CD4-positive, alpha-beta memory T cell (primary cell): ENCODE measurements at regions not wholly inside any gene's neighbourhood (a gene's known extent, or its start where the extent isn't known, plus 50 kb on each side); places are given as distances from the start of the nearest gene placed in this dataset.
"Not testable (repeated sequence)": the region's sequence is repeated elsewhere in the genome, so short reads cannot be mapped to it uniquely, and the experiment has no call there.

Experiments
- CTCF ChIA-PET: fragments of 350-600 bp; sonication (Branson Sonifier 250); formaldehyde crosslinking; loops from one replicate; lab custom pipeline; 2021; ENCODE audit warnings: inconsistent platforms; ENCODE audit not compliant: partially characterized antibody; lab: Charles Lee
- POLR2A ChIA-PET: fragments of 350-600 bp; sonication (Branson Sonifier 250); formaldehyde crosslinking; loops from one replicate; lab custom pipeline; 2021; ENCODE audit not compliant: partially characterized antibody; lab: Charles Lee
- DNase-seq, 5 donors: peaks; one replicate each; pipeline versions ENCODE4 v3.0.0 to v3.0.0-alpha.2; 2020 to 2022; ENCODE audit warnings: mixed read lengths in 1 of 5
- H3K27ac ChIP-seq: one replicate; pipeline ENCODE4 v1.7.0; 2013; ENCODE audit warnings: low read depth, low read length
- H3K27me3 ChIP-seq: 2 replicates; pipeline ENCODE4 v1.7.0; 2013; ENCODE audit warnings: mild to moderate bottlenecking, low read length, moderate library complexity; ENCODE audit not compliant: insufficient read depth
- H3K36me3 ChIP-seq: 2 replicates; pipeline ENCODE4 v1.7.0; 2013; ENCODE audit warnings: mild to moderate bottlenecking, low read length, moderate library complexity; ENCODE audit not compliant: insufficient read depth
- H3K4me1 ChIP-seq: 2 replicates; pipeline ENCODE4 v1.7.0; 2013; ENCODE audit warnings: mild to moderate bottlenecking, low read length, moderate library complexity; ENCODE audit not compliant: insufficient read depth
- H3K4me3 ChIP-seq, 2 donors: one replicate each; pipeline ENCODE4 v1.7.0; 2013; ENCODE audit warnings: low read length in 2 of 2, mild to moderate bottlenecking in 1 of 2
- H3K9me3 ChIP-seq, 2 donors: one replicate each; pipeline ENCODE4 v1.7.0; 2013; ENCODE audit warnings: low read length in 2 of 2, control low read depth in 1 of 2; ENCODE audit not compliant: control insufficient read depth in 1 of 2
- H3K27ac Mint-ChIP-seq, 7 donors: one replicate each; pipeline ENCODE4 v1.8.0; 2020 to 2021; ENCODE audit warnings: mixed read lengths in 7 of 7, mild to moderate bottlenecking in 6 of 7, inconsistent platforms in 3 of 7, moderate library complexity in 3 of 7
- H3K27me3 Mint-ChIP-seq, 2 donors: one replicate each; pipeline ENCODE4 v1.8.0; 2020 to 2021; ENCODE audit warnings: mixed read lengths in 2 of 2
- H3K36me3 Mint-ChIP-seq, 2 donors: one replicate each; pipeline ENCODE4 v1.8.0; 2020 to 2021; ENCODE audit warnings: mixed read lengths in 2 of 2, inconsistent platforms in 1 of 2, mild to moderate bottlenecking in 1 of 2
- H3K4me1 Mint-ChIP-seq, 4 donors: one replicate each; pipeline ENCODE4 v1.8.0; 2020 to 2021; ENCODE audit warnings: mixed read lengths in 4 of 4, mild to moderate bottlenecking in 1 of 4
- H3K4me3 Mint-ChIP-seq, 8 donors: one replicate each; pipeline ENCODE4 v1.8.0; 2020 to 2021; ENCODE audit warnings: mixed read lengths in 8 of 8, mild to moderate bottlenecking in 7 of 8, moderate library complexity in 6 of 8, inconsistent platforms in 3 of 8
- H3K9me3 Mint-ChIP-seq, 8 donors: one replicate each; pipeline ENCODE4 v1.8.0; 2020 to 2021; ENCODE audit warnings: mixed read lengths in 8 of 8, mild to moderate bottlenecking in 5 of 8, inconsistent platforms in 3 of 8, moderate library complexity in 1 of 8
- intact Hi-C: fragments of 100-400 bp; cut with micrococcal nuclease; formaldehyde crosslinking; loops from one replicate; pipeline ENCODE4 v1.15.1; 2023

- DNase-seq: no peak
- intact Hi-C loops: no loop called here
- H3K9me3 ChIP-seq: peaks cover 0 to 4% of the 10 kb centered on the region in 2 donors
- Mint-ChIP-seq H3K4me3 (no peak overlapping the region), H3K27me3 (no peaks in the 10 kb centered on the region), H3K36me3 (peaks cover 9 to 21% of the 10 kb centered on the region in 2 donors), H3K27ac (no peak overlapping the region), H3K9me3 (peaks cover 0 to 10% (median 6%) of the 10 kb centered on the region in 8 donors), H3K4me1 (peaks cover 3 to 20% (median 13%) of the 10 kb centered on the region in 4 donors)
- H3K27ac ChIP-seq: no peak overlapping the region
- H3K4me1 ChIP-seq: peaks cover 3% of the 10 kb centered on the region
- no peak overlapping the region for H3K4me3 ChIP-seq
- no peaks in the 10 kb centered on the region for H3K36me3 ChIP-seq
- ChIA-PET POLR2A (no interaction called here), CTCF (no interaction called here)
- no peaks in the 10 kb centered on the region for H3K27me3 ChIP-seq
Observed at GRCh38 chr3:11713171-11713570, 69.5 kb upstream of the VGLL4 start.

DNA sequence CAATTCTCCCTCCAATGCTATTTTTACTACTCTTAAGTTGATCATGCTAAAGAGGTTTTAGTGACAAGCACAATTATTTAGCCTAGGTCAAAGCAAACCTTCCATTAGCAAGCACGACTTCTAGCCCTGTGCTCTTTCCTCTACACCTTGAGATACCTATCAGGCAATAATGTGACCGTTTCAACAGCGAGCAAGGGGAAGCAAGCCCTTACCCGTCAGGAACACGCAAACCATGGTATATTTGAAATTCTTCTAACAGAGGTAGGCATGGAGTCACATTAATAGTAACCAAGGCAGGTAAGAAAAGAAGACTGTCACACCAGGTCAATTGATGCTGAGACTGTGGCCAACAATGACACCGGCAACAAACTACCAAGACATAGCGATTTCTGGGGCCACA lies 68.9 kb upstream of the VGLL4 start:
- Mint-ChIP-seq H3K27me3 (no peaks in the 10 kb centered on the region), H3K27ac (peak overlapping the region in 1 of 7 donors; percentile 13), H3K9me3 (peaks cover 0 to 10% (median 6%) of the 10 kb centered on the region in 8 donors), H3K4me3 (no peak overlapping the region), H3K4me1 (peaks cover 0 to 20% (median 9%) of the 10 kb centered on the region in 4 donors), H3K36me3 (peaks cover 9 to 23% of the 10 kb centered on the region in 2 donors)
- H3K27ac ChIP-seq: no peak overlapping the region
- H3K4me3 ChIP-seq: no peak overlapping the region
- H3K36me3 ChIP-seq: no peaks in the 10 kb centered on the region
- intact Hi-C loops: no loop called here
- H3K9me3 ChIP-seq: peaks cover 0 to 4% of the 10 kb centered on the region in 2 donors
- no peak for DNase-seq
- H3K27me3 ChIP-seq: no peaks in the 10 kb centered on the region
- no peaks in the 10 kb centered on the region for H3K4me1 ChIP-seq
- ChIA-PET CTCF (no interaction called here), POLR2A (no interaction called here)

GRCh38 chr3:11711876-11712275 lies 68.2 kb upstream of the VGLL4 start:
- no peaks in the 10 kb centered on the region for H3K27me3 Mint-ChIP-seq
- peaks cover 0 to 10% (median 6%) of the 10 kb centered on the region in 8 donors for H3K9me3 Mint-ChIP-seq
- Histone ChIP-seq H3K36me3 (no peaks in the 10 kb centered on the region), H3K27ac (no peak overlapping the region), H3K9me3 (peaks cover 0 to 4% of the 10 kb centered on the region in 2 donors), H3K4me3 (no peak overlapping the region), H3K4me1 (no peaks in the 10 kb centered on the region), H3K27me3 (no peaks in the 10 kb centered on the region)
- H3K4me3 Mint-ChIP-seq: no peak overlapping the region
- POLR2A ChIA-PET: no interaction called here
- peaks cover 2 to 18% (median 9%) of the 10 kb centered on the region in 4 donors for H3K4me1 Mint-ChIP-seq
- intact Hi-C loops: no loop called here
- H3K27ac Mint-ChIP-seq: no peak overlapping the region
- CTCF ChIA-PET: no interaction called here
- H3K36me3 Mint-ChIP-seq: peaks cover 9 to 23% of the 10 kb centered on the region in 2 donors
- no peak for DNase-seq

DNA sequence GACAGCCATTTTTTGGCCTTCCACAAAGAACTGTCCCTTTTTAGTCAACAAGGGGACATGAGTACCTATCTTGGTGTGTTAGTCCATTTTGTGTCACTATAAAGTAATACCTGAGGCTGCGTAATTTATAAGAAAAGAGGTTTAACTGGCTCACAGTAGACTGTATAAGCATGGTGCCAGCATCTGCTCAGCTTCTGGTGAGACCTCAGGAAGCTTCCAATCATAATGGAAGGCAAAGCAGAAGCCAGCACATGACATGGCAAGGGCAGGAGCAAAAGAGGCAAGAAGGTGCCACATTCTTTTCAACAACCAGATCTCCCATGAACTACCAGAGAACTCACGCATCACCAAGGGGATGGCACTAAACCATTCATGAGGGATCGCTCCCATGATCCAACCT lies 66.1 kb upstream of the VGLL4 start:
- POLR2A ChIA-PET: no interaction called here
- H3K36me3 ChIP-seq: no peaks in the 10 kb centered on the region
- Mint-ChIP-seq H3K9me3 (peaks cover 0 to 10% (median 6%) of the 10 kb centered on the region in 8 donors), H3K36me3 (peaks cover 9 to 23% of the 10 kb centered on the region in 2 donors), H3K4me1 (peaks cover 2 to 17% (median 8%) of the 10 kb centered on the region in 4 donors), H3K4me3 (no peak overlapping the region), H3K27me3 (no peaks in the 10 kb centered on the region), H3K27ac (no peak overlapping the region)
- H3K4me3 ChIP-seq: no peak overlapping the region
- peaks cover 0 to 4% of the 10 kb centered on the region in 2 donors for H3K9me3 ChIP-seq
- CTCF ChIA-PET: no interaction called here
- no peaks in the 10 kb centered on the region for H3K4me1 ChIP-seq
- intact Hi-C loops: no loop called here
- H3K27me3 ChIP-seq: no peaks in the 10 kb centered on the region
- H3K27ac ChIP-seq: no peak overlapping the region
- DNase-seq: no peak

DNA sequence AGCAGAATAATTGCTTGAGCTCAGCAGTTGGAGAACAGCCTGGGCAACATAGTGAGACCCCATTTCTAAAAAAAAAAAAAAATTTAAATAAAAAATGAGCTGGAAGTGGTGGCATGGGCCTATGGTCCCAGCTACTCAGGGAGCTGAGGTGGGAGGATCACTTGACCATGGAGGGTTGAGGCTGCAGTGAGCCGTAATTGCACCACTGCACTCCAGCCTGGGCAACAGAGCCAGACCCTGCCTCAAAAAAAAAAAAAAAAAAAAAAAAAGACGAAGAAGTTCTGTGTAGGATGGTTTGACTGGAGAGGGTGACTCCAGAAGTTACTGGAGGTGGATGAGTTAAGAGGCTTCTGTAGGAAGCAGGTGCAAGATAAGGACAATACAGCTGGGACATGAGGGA lies 63.4 kb upstream of the VGLL4 start:
- H3K4me3 ChIP-seq, H3K9me3 ChIP-seq, intact Hi-C loops, CTCF ChIA-PET, H3K27ac Mint-ChIP-seq, H3K4me1 ChIP-seq, POLR2A ChIA-PET, H3K27me3 Mint-ChIP-seq, H3K4me3 Mint-ChIP-seq, H3K36me3 ChIP-seq, DNase-seq, H3K27me3 ChIP-seq, H3K9me3 Mint-ChIP-seq, H3K27ac ChIP-seq: not testable (repeated sequence)
- Mint-ChIP-seq H3K4me1 (peaks cover 2 to 14% (median 7%) of the 10 kb centered on the region in 4 donors), H3K36me3 (peaks cover 12 to 24% of the 10 kb centered on the region in 2 donors)

DNA sequence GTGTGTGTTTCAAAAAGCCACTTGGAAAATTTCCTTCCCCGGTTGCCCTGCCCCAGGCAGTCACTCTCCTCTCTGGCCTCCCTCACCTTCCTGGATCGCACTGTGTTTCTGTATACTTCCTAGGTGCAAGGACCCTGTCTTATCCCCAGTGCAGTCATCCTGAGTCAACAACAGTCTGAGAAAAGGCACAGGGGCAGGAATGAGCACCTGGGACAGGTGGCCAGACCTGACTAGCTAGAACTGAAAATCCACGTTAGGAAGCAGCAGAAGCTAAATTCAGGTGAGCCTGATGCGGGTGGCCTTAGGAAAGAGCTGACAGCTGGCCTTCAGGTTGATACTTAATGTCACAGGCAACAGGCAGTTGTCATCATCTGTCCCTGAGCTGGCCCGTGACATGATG lies 62.9 kb upstream of the VGLL4 start:
- Mint-ChIP-seq H3K4me1 (peaks cover 2 to 10% (median 5%) of the 10 kb centered on the region in 4 donors), H3K4me3 (no peak overlapping the region), H3K9me3 (peaks cover 0 to 10% (median 6%) of the 10 kb centered on the region in 8 donors), H3K27me3 (no peaks in the 10 kb centered on the region), H3K36me3 (peaks cover 11 to 23% of the 10 kb centered on the region in 2 donors), H3K27ac (no peak overlapping the region)
- H3K4me1 ChIP-seq: no peaks in the 10 kb centered on the region
- H3K27ac ChIP-seq: no peak overlapping the region
- H3K36me3 ChIP-seq: no peaks in the 10 kb centered on the region
- no peak overlapping the region for H3K4me3 ChIP-seq
- CTCF ChIA-PET: no interaction called here
- POLR2A ChIA-PET: no interaction called here
- intact Hi-C loops: no loop called here
- H3K9me3 ChIP-seq: peaks cover 0 to 4% of the 10 kb centered on the region in 2 donors
- DNase-seq: no peak
- H3K27me3 ChIP-seq: no peaks in the 10 kb centered on the region

GRCh38 chr3:11705049-11705448 lies 61.3 kb upstream of the VGLL4 start:
- no peak overlapping the region for H3K27ac Mint-ChIP-seq

More at GRCh38 chr3:11705049-11705448, 61.3 kb upstream of the VGLL4 start:
- Histone ChIP-seq H3K4me3 (no peak overlapping the region), H3K4me1 (no peaks in the 10 kb centered on the region), H3K27ac (no peak overlapping the region), H3K36me3 (no peaks in the 10 kb centered on the region), H3K27me3 (no peaks in the 10 kb centered on the region), H3K9me3 (peaks cover 0 to 4% of the 10 kb centered on the region in 2 donors)
- Mint-ChIP-seq H3K9me3 (peaks cover 0 to 6% (median 4%) of the 10 kb centered on the region in 8 donors), H3K36me3 (peaks cover 17 to 29% of the 10 kb centered on the region in 2 donors), H3K4me3 (peak overlapping the region; percentile 17 to 78 (median 51)), H3K4me1 (peaks cover 2 to 10% (median 5%) of the 10 kb centered on the region in 4 donors), H3K27me3 (no peaks in the 10 kb centered on the region)
- intact Hi-C loops: no loop called here
- no peak for DNase-seq
- CTCF ChIA-PET: no interaction called here
- POLR2A ChIA-PET: no interaction called here
